ENCODE measurements at regions not wholly inside any gene's neighbourhood (a gene's known extent, or its start where the extent isn't known, plus 50 kb on each side); places are given as distances from the start of the nearest gene placed in this dataset.
"Not testable (repeated sequence)": the region's sequence is repeated elsewhere in the genome, so short reads cannot be mapped to it uniquely, and the experiment has no call there.

- no peak for DNase-seq (ENCODE audit: low spot score)
Observed at GRCh38 chr4:12105519-12105918, 676.8 kb upstream of the HS3ST1 start.

DNA sequence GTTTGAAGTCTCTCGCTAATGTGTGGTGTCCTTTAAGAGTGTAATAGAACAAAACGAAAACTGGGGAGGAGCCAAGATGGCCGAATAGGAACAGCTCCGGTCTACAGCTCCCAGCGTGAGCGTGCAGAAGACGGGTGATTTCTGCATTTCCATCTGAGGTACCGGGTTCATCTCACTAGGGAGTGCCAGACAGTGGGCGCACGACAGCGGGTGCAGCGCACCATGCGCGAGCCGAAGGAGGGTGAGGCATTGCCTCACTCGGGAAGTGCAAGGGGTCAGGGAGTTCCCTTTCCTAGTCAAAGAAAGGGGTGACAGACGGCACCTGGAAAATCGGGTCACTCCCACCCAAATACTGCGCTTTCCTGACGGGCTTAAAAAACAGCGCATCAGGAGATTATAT is 661.2 kb upstream of the HS3ST1 start:
- not testable (repeated sequence) for DNase-seq (ENCODE audit: low spot score)

DNA sequence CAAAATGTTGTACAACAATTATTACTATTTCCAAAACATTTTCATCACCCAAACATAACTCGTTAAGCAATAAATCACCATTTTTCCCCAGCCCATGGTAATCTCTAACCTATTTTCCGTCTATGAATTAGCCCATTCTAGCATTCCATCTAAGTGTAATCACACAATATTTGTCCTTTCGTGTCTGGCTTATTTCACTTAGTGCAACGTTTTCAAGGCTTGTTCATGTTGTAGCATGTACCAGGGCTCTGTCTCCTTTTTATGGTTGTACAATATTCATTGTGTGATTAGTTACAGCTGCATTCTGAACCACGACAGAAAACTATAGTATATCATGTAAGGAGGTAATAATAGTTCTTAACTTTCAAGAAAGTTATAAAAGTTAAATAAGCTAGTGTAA is 656.0 kb upstream of the HS3ST1 start:
- no peak for DNase-seq (ENCODE audit: low spot score)

- DNase-seq (ENCODE audit: low spot score) = no peak
Observed at GRCh38 chr4:12071316-12071715, 642.6 kb upstream of the HS3ST1 start.

- no peak for DNase-seq (ENCODE audit: low spot score)
Observed at GRCh38 chr4:12053966-12054365, 625.3 kb upstream of the HS3ST1 start.

- no peak for DNase-seq (ENCODE audit: low spot score)
Observed at GRCh38 chr4:12053556-12053955, 624.9 kb upstream of the HS3ST1 start.

GRCh38 chr4:12050357-12050756 is 621.7 kb upstream of the HS3ST1 start:
- DNase-seq (ENCODE audit: low spot score) = no peak

- no peak for DNase-seq (ENCODE audit: low spot score)
Observed at GRCh38 chr4:12042818-12043217, 614.1 kb upstream of the HS3ST1 start.

DNA sequence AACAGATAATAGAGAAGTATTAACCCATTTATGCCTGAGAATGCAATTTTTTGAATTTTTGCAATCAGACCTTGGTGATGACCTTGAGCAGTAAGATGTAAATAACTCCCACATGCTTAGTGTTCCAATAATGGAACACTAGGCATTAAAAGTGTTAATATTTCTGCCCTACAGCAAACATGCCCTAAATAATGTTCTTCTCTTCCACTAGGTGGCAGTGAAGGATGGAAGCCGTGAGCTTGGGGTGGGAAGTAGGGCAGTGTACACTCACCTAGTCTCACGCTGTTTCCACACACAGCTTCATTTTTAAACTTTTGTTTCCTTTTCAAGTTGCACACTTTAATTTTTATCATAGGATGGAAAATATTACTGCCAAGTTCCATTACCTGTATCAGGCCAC is 613.1 kb upstream of the HS3ST1 start:
- DNase-seq (ENCODE audit: low spot score) = peak; percentile 4

DNA sequence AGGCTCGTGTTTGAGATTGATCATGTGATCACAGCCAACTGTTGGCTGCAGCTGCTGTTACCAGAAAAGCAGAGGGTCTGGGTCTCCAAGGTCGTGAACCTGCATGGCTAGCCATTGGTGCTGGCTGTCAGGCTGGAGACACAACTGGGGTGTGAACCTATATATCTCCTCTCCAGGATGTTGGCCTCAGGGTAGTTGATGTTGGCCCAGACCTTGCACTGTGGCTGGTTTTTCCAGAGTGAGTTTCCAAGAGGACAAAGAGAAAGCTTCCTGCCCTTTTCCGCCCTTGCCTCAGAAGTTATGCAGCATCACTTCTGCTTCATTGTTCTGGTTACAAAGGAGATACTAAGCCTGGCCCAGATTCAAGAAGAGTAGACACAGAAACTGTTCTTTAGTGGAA is 607.8 kb upstream of the HS3ST1 start:
- no peak for DNase-seq (ENCODE audit: low spot score)

DNA sequence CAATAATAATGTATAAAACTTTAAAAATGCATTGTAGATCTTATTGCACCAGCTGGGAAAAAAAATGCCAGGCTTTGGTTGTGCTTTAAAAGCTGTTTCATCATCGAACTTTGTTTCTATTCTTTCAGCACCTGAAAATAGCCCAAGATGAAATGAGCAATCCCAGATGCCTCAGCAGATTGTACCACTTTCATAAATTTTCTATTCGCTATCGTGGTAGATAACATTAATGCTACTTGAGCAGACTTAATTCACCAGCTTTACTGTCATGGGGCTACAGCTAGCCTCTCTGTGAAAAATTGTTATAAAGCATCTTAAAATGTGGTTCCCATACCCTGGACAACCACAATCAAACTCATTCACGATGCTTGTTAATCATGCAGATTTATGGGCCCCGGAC is 599.6 kb upstream of the HS3ST1 start:
- no peak for DNase-seq (ENCODE audit: low spot score)

DNA sequence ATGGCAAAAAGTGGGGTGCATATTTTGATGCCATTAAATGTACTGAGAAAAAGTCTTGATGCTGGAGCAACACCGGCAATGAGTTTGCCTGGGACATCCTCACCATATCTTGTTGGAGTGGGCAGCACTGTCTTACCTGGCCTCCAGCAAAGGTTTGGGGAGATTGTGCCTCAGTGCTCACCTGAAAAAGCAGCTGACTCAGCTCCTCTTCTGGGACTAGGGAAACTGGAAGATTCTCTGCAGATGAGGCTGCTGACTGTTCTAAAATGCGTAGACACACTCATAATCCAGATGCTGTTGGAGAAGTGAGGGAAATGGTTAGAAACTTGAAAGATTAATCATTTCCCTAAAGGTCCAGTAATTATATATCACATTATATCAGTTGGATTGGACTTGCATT is 593.7 kb upstream of the HS3ST1 start:
- DNase-seq (ENCODE audit: low spot score) = no peak

DNA sequence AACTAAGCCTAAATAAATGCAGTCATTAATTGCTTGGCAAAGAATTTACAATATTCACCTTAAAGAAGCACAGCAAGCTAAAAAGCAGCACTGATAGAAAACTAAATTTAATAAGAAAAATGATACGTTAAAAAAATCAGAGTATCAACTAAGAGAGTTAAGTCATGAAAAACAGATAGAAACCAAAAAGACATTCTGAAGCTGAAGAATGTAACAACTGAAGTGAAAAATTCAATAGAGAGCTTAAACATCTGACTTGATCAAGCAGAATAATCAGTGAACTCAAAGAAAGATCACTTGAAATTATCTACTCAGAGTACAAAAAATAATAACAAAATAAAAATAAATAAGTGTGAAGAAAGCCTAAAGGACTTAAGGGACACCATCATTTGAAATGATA is 588.0 kb upstream of the HS3ST1 start:
- DNase-seq (ENCODE audit: low spot score) = no peak

DNA sequence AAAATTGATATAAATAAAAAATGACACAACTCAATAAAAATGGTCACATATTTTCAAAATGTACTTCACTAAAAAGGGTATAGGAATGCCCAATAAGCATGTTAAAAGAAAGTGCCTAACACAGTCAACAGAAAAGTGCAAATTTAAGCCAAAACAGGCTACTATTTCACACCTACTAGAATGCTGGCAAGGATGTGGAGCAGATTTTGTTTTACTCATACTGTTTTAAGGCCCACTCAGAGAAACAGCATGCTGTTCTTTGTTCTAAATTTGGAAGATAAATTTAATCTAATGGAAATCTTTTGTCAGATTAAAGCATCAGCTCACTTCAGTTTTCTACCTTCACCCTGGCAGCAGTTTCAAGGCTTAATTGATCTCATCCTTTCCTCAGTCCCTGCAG is 576.8 kb upstream of the HS3ST1 start:
- no peak for DNase-seq (ENCODE audit: low spot score)

- not testable (repeated sequence) for DNase-seq (ENCODE audit: low spot score)
Observed at GRCh38 chr4:11996581-11996980, 567.9 kb upstream of the HS3ST1 start.

DNA sequence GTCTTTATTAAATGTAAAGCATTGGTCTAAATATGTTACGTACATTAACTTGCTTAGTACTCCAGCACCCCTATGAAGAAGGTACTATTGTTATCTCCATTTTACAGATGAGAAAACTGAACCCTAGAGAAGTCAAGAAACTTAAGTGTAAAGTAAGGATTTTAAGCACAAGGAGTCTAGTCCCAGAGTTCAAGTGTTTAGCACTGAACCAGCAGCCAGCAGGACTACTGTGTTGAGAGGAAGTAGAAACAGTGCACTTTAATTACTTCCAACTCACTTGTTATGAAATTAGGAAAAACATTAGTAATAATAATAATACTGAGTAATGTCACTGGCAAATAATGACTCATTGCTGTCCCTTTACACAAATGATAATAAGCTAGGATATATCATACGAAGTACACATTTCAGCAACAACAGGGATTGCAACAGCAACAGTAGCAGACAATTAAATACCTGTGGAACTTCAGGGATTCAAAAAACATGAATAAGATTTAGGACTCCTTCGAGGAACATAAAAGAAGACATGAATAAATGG is 548.1 kb upstream of the HS3ST1 start:
- DNase-seq (ENCODE audit: low spot score) = no peak

DNA sequence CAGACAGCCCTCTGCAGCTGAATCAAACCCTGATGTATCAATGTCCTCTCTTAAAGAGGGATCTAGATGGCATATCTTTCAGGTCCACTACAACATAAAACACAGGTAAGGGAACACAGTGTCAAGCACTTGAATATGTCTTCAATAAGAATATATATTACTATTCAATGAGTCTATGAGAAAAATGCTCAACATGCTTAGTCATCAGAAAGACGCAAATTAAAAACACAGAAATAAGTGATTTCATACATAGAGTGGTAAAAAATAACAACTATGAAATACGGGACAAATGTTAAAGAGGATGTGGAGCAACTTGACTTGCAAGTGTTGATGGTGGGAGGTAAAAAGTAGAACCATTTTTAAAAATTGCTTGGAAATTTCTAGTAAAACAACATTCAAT is 544.6 kb upstream of the HS3ST1 start:
- no peak for DNase-seq (ENCODE audit: low spot score)

DNA sequence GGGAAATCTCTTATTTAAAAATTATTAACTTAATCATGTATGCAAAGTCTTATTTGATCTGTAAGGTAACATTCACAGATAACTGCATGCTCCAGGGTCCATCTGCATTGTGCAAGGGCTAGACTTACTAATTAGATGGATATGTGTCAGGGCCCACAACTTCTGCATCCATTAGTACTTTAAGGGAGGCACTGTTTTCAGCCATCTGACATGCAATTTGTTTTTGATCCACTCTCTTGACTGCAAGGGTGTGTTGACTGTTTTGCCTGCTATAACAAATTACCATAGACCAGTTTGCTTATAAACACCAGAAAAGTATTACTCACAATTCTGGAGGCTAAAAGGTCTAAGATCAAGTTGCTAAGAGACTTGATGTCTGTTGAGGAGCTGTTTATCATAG is 542.1 kb upstream of the HS3ST1 start:
- DNase-seq (ENCODE audit: low spot score) = no peak

DNA sequence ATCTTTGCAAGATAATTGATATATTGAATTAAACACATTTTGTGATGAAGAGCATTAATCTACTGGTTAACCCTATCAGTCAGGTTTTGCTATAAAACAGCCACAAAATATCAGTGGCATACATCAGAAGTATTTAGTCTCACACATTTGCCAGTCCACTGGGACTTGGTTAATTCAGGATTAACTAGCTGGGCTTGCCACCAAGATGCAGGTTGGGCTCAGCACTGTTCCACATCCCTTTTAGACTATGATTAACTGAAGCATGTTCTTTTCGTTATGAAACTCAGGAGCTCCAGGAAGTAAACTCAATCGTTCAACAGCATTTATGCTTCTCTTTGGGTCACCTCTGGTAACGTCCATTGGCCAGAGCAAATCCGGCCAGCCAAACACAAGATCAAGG is 538.1 kb upstream of the HS3ST1 start:
- no peak for DNase-seq (ENCODE audit: low spot score)

DNA sequence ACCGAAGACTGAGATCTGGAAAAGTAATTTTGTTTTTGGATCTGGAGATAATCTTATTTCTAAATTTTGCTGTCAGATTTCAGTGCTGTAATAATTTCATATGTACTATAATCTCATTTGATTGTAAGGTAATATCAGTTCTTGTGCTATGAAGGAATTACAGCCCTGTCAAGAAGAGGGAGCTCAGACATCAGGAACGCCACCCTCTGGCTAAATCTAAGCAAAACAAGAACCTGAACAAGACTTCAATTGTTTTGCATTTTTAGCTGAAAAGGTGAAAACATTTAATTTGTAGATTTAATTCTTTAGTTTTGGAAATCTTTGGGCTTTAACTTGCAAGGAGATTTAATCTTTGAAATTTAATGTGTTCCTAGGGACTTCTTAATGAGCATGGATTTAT is 525.4 kb upstream of the HS3ST1 start:
- peak; percentile 15 for DNase-seq (ENCODE audit: low spot score)

GRCh38 chr4:11949355-11949754 is 520.7 kb upstream of the HS3ST1 start:
- no peak for DNase-seq (ENCODE audit: low spot score)

GRCh38 chr4:11947629-11948028 is 518.9 kb upstream of the HS3ST1 start:
- not testable (repeated sequence) for DNase-seq (ENCODE audit: low spot score)

GRCh38 chr4:11937941-11938340 is 509.2 kb upstream of the HS3ST1 start:
- DNase-seq (ENCODE audit: low spot score) = no peak

DNA sequence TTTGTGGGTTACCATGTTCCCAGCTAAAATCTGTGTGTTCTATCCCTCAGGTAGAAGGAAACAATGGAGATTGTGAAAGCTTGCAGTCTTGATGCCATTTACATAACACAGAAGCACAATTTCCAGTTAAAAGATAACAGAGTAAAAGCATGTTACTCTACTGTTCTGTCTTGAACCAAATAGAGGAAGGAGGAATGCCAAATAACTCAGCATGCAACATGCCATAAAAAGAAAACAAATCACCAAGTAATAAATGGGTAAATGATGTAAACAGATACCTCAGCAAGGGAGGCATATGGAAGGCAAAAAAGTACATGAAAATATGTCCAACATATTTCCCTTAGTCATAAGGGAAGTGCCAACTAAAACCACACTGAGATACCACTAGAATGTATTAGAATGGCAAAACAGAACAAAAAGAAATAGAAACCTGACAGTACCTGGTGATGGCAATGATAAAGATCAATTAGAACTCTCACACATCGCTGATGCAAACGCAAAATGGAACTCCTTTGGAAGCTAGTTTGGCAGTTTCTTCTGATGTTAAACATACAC is 502.6 kb upstream of the HS3ST1 start:
- DNase-seq (ENCODE audit: low spot score) = no peak

- DNase-seq (ENCODE audit: low spot score) = no peak
Observed at GRCh38 chr4:11929080-11929479, 500.4 kb upstream of the HS3ST1 start.
